Stomach (tissue), 4 donors: ENCODE measurements at regions not wholly inside any gene's neighbourhood (a gene's known extent, or its start where the extent isn't known, plus 50 kb on each side); places are given as distances from the start of the nearest gene placed in this dataset.

Source experiments
- EP300 ChIP-seq: sonication (generic); formaldehyde crosslinking; IDR thresholded peaks from one replicate; pipeline ENCODE4 v1.6.1; 2017; ENCODE audit warnings: antibody characterized with exemption
- POLR2A ChIP-seq, 4 donors: fragments of 450-650 bp; IDR thresholded peaks; one replicate each; pipeline ENCODE4 v1.6.1; 2016; ENCODE audit warnings: antibody characterized with exemption in 4 of 4, control low read depth in 2 of 4, mild to moderate bottlenecking in 1 of 4, moderate library complexity in 1 of 4
- POLR2AphosphoS5 ChIP-seq, 3 donors: sonication (generic); formaldehyde crosslinking; IDR thresholded peaks; one replicate each; pipeline ENCODE4 v1.6.1; 2016; ENCODE audit warnings: antibody characterized with exemption in 3 of 3
- TF ChIP-seq, protein P1 (sequence below), 7 experiments: fragments of 450-650 bp in 4 of 7; fragments of 200-600 bp in 3 of 7; sonication (generic) in 3 of 7; IDR thresholded peaks; one replicate each; pipeline ENCODE4 v1.5.1; 2016 to 2019; ENCODE audit warnings: antibody characterized with exemption in 7 of 7, control low read depth in 2 of 7, mild to moderate bottlenecking in 1 of 7

DNA sequence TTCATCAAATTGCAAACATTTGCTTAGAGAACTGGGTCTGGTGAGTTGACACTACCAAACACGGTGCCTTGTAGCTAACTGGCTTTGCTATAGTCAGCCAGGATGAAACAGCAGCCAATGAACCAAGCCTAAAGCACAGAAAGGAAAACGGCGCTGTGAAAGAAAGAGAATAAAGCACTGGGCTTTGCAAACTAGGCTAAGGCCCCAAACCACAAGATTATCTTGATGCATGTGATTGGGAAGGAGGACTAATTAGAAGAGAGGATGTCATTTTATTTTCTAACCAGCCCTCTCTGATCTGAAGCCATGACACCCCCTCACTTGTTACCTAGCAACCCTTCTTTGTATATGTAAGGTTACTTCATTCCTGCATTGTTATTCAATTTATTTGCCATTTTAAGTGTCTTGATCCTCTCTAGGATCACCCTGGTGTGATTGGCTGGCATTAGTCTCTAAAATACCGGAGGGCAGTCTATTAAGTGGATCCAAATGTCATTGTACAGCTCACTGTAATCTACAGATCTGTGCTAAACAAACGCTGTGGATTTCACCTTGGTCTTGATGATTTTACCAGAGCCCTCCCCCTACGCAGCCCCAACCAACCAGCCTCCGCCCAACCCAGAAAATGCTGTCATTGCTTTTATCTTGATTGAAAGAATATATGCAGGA lies 395.4 kb upstream of the ACVR2A start:
- no peak for TF ChIP-seq EP300
- TF ChIP-seq, protein P1, sequence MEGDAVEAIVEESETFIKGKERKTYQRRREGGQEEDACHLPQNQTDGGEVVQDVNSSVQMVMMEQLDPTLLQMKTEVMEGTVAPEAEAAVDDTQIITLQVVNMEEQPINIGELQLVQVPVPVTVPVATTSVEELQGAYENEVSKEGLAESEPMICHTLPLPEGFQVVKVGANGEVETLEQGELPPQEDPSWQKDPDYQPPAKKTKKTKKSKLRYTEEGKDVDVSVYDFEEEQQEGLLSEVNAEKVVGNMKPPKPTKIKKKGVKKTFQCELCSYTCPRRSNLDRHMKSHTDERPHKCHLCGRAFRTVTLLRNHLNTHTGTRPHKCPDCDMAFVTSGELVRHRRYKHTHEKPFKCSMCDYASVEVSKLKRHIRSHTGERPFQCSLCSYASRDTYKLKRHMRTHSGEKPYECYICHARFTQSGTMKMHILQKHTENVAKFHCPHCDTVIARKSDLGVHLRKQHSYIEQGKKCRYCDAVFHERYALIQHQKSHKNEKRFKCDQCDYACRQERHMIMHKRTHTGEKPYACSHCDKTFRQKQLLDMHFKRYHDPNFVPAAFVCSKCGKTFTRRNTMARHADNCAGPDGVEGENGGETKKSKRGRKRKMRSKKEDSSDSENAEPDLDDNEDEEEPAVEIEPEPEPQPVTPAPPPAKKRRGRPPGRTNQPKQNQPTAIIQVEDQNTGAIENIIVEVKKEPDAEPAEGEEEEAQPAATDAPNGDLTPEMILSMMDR (IDR thresholded peaks at IDR 0.05), result no peak
- no peak for TF ChIP-seq POLR2A (IDR thresholded peaks at IDR 0.05)
- no peak for TF ChIP-seq POLR2AphosphoS5 (IDR thresholded peaks at IDR 0.05)
